Activated CD4-positive, alpha-beta memory T cell treated with anti-CD3 and anti-CD28 coated beads, Interleukin-2, amount 10 ng/mL, durations not matched to agents 7 days and 5 days (primary cell): ENCODE measurements at regions not wholly inside any gene's neighbourhood (a gene's known extent, or its start where the extent isn't known, plus 50 kb on each side); places are given as distances from the start of the nearest gene placed in this dataset.

ENCODE experiments used
- CTCF ChIA-PET: fragments of 350-600 bp; sonication (Branson Sonifier 250); formaldehyde crosslinking; loops from one replicate; lab custom pipeline; 2021; ENCODE audit warnings: antibody characterized with exemption, inconsistent platforms; lab: Charles Lee
- POLR2A ChIA-PET: fragments of 350-600 bp; sonication (Branson Sonifier 250); formaldehyde crosslinking; loops from one replicate; lab custom pipeline; 2021; ENCODE audit warnings: antibody characterized with exemption; lab: Charles Lee
- DNase-seq: peaks from one replicate; pipeline ENCODE4 v3.0.0-alpha.2; 2020
- H3K27ac Mint-ChIP-seq: one replicate; pipeline ENCODE4 v1.8.0; 2021; ENCODE audit warnings: mild to moderate bottlenecking, mixed read lengths
- H3K27me3 Mint-ChIP-seq: one replicate; pipeline ENCODE4 v1.8.0; 2021; ENCODE audit warnings: mixed read lengths
- H3K36me3 Mint-ChIP-seq: one replicate; pipeline ENCODE4 v1.8.0; 2021; ENCODE audit warnings: low read depth, mixed read lengths
- H3K4me1 Mint-ChIP-seq: one replicate; pipeline ENCODE4 v1.8.0; 2021; ENCODE audit warnings: mixed read lengths
- H3K4me3 Mint-ChIP-seq: one replicate; pipeline ENCODE4 v1.8.0; 2021; ENCODE audit warnings: mild to moderate bottlenecking, mixed read lengths
- H3K9me3 Mint-ChIP-seq: one replicate; pipeline ENCODE4 v1.8.0; 2021; ENCODE audit warnings: mixed read lengths

DNA sequence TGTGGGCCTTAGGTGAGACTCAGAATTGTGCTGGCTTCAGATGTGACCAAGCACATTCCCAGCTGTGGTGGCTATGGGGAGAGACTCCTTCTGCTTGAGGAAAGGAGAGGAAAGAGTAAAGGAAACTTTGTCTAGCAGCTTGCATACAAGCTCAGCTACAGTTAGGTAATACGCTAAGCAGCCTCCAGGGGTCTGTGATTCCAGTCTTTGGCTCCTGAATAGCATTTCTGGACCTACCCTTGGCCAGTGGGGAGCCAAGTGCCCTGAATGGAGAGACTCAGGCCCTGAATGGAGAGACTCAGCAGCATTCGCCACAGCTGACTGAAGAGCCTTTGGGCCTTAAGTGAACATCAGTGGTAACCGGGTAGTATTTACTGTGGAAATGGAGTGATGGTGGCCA, 227.4 kb upstream of the CDH7 start:
- Mint-ChIP-seq H3K27me3 (no peaks in the 10 kb centered on the region), H3K4me3 (no peak overlapping the region), H3K9me3 (peaks cover 15% of the 10 kb centered on the region), H3K4me1 (no peaks in the 10 kb centered on the region), H3K27ac (no peak overlapping the region), H3K36me3 (no peaks in the 10 kb centered on the region)
- DNase-seq: no peak
- POLR2A ChIA-PET: no interaction called here
- CTCF ChIA-PET: no interaction called here

DNA sequence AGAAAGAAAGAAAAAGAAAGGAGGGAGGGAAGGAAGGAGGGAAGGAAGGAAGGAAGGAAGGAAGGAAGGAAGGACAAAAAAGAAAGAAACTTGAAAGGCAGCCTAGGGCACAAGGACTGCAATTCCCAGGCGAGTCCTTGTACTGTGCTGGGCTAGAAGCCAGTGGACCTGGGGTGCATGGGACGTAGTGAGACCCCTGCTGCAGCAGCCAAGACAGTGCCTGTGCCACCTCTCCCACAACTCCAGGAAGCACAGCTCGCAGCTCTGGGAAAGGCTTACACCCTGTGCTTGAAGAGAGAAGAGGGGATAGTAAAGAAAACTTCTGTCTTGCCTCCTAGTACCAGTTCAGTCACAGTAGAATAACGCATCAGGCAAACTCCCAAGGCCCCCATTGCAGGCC, 227.9 kb upstream of the CDH7 start:
- no peak overlapping the region for H3K4me3 Mint-ChIP-seq
- H3K4me1 Mint-ChIP-seq: no peaks in the 10 kb centered on the region
- ChIA-PET POLR2A (no interaction called here), CTCF (no interaction called here)
- H3K27ac Mint-ChIP-seq: no peak overlapping the region
- H3K27me3 Mint-ChIP-seq: no peaks in the 10 kb centered on the region
- H3K36me3 Mint-ChIP-seq: no peaks in the 10 kb centered on the region
- H3K9me3 Mint-ChIP-seq: peaks cover 15% of the 10 kb centered on the region
- no peak for DNase-seq

DNA sequence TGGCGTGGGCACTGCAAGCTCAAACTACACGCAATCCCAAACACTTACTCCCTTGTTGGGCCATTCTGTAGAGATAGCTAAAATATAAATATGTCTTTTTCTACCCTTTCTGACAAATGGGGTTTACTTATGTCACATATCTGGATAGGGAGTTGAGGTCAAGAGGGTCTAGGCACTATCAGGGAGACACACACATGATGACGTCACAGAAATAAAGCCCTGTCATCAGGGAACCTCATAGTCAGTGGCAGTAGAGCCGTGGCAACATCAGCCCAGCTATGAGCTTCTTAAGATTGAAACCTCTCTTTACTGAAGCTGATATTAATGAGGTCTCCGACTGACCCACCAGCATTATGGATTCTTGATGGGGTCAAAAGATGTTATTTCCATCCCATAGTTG, 234.6 kb upstream of the CDH7 start:
- DNase-seq: no peak
- ChIA-PET POLR2A (no interaction called here), CTCF (no interaction called here)
- H3K9me3 Mint-ChIP-seq: peaks cover 2% of the 10 kb centered on the region
- no peaks in the 10 kb centered on the region for H3K4me1 Mint-ChIP-seq
- H3K27me3 Mint-ChIP-seq: no peaks in the 10 kb centered on the region
- no peak overlapping the region for H3K27ac Mint-ChIP-seq
- no peak overlapping the region for H3K4me3 Mint-ChIP-seq
- no peaks in the 10 kb centered on the region for H3K36me3 Mint-ChIP-seq

DNA sequence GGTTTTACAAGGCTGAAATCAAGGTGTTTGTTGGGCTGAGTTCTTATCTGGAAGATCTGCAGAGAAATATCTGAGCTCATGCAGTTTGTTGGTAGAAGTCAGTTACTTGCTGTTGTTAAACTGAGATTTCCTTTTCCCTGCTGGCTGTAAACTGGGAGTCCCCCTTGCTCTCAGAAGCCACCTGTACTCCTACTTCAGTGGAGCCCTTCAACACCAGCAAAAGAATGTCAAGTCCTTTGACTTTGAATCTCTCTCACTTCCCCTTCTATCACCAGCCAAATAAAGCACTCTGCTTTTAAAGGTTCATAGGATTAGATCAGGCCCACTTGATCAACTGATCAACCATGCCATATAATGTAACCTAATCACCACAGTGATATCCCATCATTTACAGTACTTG, 252.2 kb upstream of the CDH7 start:
- CTCF ChIA-PET: no interaction called here
- Mint-ChIP-seq H3K4me3 (no peak overlapping the region), H3K9me3 (no peaks in the 10 kb centered on the region), H3K27ac (no peak overlapping the region), H3K36me3 (no peaks in the 10 kb centered on the region), H3K4me1 (no peaks in the 10 kb centered on the region), H3K27me3 (no peaks in the 10 kb centered on the region)
- POLR2A ChIA-PET: no interaction called here
- DNase-seq: no peak

DNA sequence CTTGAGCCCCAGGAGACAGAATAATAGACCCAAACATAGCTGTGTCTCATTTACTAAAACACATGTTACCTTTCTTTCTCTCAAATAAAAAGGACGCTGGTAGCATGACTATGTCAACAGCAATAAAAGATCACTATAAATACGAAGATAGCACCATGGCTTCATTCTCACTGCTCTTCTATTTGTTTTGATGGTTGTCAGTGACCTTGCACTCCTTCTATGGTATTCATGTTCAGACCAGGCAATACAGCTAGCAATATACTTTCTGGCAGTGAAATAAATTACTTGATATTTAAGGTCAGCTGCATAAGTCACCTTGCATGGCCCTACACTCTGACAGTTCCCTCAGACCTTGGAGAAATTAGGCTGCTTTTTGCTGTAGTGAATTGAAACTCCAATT, 263.2 kb upstream of the CDH7 start:
- H3K4me1 Mint-ChIP-seq: no peaks in the 10 kb centered on the region
- ChIA-PET POLR2A (no interaction called here), CTCF (no interaction called here)
- H3K9me3 Mint-ChIP-seq: peaks cover 9% of the 10 kb centered on the region
- H3K4me3 Mint-ChIP-seq: no peak overlapping the region
- no peak overlapping the region for H3K27ac Mint-ChIP-seq
- no peaks in the 10 kb centered on the region for H3K36me3 Mint-ChIP-seq
- DNase-seq: no peak
- no peaks in the 10 kb centered on the region for H3K27me3 Mint-ChIP-seq

DNA sequence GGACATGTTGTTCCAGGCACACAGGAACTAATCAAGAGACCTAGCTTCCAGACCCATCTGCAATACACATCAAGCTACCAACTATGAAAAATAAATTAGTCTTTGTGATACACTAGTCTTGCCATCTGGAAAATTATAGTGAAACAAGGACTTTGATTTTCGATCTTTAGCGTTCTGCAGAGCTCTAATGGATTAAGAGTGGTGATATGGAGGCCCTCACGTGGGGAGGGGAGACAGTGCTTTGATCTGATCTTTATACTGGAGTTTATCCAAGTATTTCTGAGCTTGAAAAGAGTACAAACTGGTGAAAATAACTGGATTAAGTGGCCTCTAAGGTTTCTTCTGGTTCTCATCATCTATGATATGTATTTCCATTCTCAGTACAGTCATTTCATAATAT, 273.4 kb upstream of the CDH7 start:
- Mint-ChIP-seq H3K27ac (no peak overlapping the region), H3K27me3 (no peaks in the 10 kb centered on the region), H3K9me3 (peaks cover 7% of the 10 kb centered on the region), H3K4me3 (no peak overlapping the region), H3K36me3 (no peaks in the 10 kb centered on the region), H3K4me1 (no peaks in the 10 kb centered on the region)
- POLR2A ChIA-PET: no interaction called here
- DNase-seq: no peak
- CTCF ChIA-PET: no interaction called here

DNA sequence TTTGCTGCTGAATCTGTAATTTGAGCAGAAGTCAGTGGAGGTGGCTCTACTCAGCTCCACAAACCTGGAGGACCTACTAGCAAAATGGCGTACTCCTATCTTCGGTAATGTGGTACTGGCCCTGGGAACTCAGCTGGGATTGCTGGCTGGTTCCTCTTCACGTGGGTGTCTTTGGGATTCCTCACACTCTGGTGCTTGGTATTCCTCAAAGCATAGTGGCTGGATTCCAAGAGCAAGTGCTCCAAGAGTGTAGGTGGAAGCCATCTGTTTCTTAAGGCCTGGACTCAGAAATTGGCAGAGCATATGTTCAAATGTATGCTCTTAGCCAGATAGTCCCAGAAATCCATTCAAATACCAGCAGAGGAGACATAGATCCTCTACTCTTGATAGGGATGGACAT, 281.9 kb upstream of the CDH7 start:
- no peak overlapping the region for H3K4me3 Mint-ChIP-seq
- ChIA-PET CTCF (no interaction called here), POLR2A (no interaction called here)
- no peaks in the 10 kb centered on the region for H3K27me3 Mint-ChIP-seq
- H3K36me3 Mint-ChIP-seq: no peaks in the 10 kb centered on the region
- no peaks in the 10 kb centered on the region for H3K4me1 Mint-ChIP-seq
- H3K27ac Mint-ChIP-seq: no peak overlapping the region
- DNase-seq: no peak
- peaks cover 11% of the 10 kb centered on the region for H3K9me3 Mint-ChIP-seq

DNA sequence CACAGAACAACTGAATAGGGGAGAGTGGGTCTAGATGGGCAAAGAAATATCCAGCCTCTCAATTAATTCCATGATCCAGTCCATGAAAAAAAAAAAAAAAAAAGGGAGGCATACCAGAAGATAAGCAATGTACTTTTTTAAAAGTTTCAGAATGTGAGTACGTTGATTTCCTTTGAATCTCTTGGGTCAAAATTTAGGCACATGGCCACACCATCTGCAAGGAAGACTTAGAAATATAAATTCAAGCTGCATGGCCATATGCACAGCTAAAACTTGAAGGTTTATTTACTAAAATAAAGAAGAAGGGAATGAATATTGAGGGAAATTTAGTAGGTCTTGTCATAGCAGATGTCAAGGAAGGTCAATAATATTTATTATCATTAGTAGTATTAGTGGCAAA, 286.5 kb upstream of the CDH7 start:
- peaks cover 14% of the 10 kb centered on the region for H3K9me3 Mint-ChIP-seq
- DNase-seq: no peak
- H3K36me3 Mint-ChIP-seq: no peaks in the 10 kb centered on the region
- H3K4me1 Mint-ChIP-seq: no peaks in the 10 kb centered on the region
- ChIA-PET CTCF (no interaction called here), POLR2A (no interaction called here)
- H3K27me3 Mint-ChIP-seq: no peaks in the 10 kb centered on the region
- no peak overlapping the region for H3K4me3 Mint-ChIP-seq
- no peak overlapping the region for H3K27ac Mint-ChIP-seq

DNA sequence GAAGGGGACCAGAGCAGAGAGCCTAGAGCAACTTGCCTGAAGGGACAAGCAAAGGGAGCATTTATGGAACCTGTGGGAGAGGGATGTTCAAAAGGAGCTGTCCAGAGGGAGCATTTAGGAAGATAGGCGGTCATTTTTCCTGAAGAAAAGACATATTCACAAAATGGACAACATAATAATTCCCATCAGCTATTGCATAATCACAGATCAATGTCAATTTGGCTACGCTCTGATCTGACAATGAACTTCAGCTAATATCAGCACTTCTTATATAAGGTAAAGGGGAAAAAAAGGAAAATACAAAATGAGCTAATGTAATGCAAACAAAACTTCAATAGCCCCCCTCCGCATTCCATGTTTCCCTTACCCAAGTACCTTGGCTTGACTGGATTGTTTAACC, 291.1 kb upstream of the CDH7 start:
- H3K27ac Mint-ChIP-seq: no peak overlapping the region
- POLR2A ChIA-PET: no interaction called here
- CTCF ChIA-PET: no interaction called here
- no peaks in the 10 kb centered on the region for H3K36me3 Mint-ChIP-seq
- H3K9me3 Mint-ChIP-seq: peaks cover 7% of the 10 kb centered on the region
- DNase-seq: no peak
- H3K27me3 Mint-ChIP-seq: no peaks in the 10 kb centered on the region
- no peaks in the 10 kb centered on the region for H3K4me1 Mint-ChIP-seq
- H3K4me3 Mint-ChIP-seq: no peak overlapping the region

DNA sequence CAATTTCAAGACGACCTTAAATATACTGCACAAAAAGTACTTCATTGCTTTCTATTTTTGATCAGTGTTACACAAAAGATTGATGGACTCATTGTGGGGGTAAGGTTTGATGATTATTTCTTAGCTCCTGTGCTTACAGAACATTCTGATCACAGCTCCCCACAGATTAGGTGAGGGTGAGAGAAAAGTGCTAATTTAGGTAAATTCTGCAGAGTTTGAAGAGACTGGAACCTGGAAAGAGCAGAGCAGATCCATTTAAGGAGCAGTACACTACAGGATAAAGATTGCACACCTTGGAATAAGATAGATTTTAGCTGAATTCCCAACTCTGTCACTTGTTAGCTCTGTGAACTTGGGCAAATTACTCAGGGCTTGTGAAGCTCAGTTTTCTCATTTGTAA, 291.9 kb upstream of the CDH7 start:
- POLR2A ChIA-PET: no interaction called here

DNA sequence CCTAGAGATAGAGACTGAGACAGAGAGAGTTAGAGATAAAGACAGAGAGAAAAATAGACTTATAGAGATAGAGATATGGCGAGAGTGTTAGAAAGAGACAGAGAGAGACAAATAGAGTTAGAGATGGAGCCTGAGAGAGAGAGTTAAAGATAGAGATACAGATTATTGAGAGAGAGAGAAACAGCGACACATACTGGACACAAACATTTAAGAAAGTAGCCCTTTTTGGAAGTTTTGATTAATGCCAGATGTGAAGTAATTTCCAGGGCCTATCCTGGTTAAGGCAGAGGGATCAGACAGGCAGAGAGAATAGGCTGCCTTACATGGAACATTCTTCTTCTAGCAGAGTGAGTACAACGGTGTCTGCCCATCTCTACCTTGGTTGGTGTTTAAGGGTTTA, 311.6 kb upstream of the CDH7 start:
- Mint-ChIP-seq H3K4me3 (no peak overlapping the region), H3K36me3 (no peaks in the 10 kb centered on the region), H3K4me1 (no peaks in the 10 kb centered on the region), H3K27ac (no peak overlapping the region), H3K9me3 (peaks cover 6% of the 10 kb centered on the region), H3K27me3 (no peaks in the 10 kb centered on the region)
- DNase-seq: no peak
- CTCF ChIA-PET: no interaction called here
- POLR2A ChIA-PET: no interaction called here

More for the DNA sequence above, 291.9 kb upstream of the CDH7 start:
- H3K27ac Mint-ChIP-seq: no peak overlapping the region
- no peak overlapping the region for H3K4me3 Mint-ChIP-seq
- DNase-seq: no peak
- no peaks in the 10 kb centered on the region for H3K36me3 Mint-ChIP-seq
- no peaks in the 10 kb centered on the region for H3K27me3 Mint-ChIP-seq
- CTCF ChIA-PET: no interaction called here
- peaks cover 5% of the 10 kb centered on the region for H3K9me3 Mint-ChIP-seq
- H3K4me1 Mint-ChIP-seq: no peaks in the 10 kb centered on the region

DNA sequence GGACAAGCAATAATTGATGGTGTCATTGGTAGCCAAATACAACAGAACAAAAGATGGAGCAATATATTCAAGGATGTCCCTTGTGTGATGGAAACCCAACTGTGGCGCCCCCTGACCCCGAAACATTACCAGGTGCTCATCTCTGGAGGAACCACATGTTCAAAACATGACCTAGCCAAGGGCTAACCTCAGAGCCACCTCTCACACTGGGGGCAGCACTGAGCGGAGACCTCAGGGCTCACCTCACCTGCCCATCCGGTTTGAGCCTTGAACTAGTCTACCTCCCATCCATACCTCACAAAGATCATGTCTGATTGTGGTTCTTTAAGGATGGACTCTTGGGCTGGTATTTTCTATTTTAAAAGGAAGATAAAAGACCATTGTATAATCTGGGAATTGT, 314.4 kb upstream of the CDH7 start:
- H3K27me3 Mint-ChIP-seq: no peaks in the 10 kb centered on the region
- ChIA-PET POLR2A (no interaction called here), CTCF (no interaction called here)
- no peaks in the 10 kb centered on the region for H3K36me3 Mint-ChIP-seq
- no peak overlapping the region for H3K27ac Mint-ChIP-seq
- H3K4me1 Mint-ChIP-seq: no peaks in the 10 kb centered on the region
- no peak overlapping the region for H3K4me3 Mint-ChIP-seq
- DNase-seq: no peak
- peaks cover 6% of the 10 kb centered on the region for H3K9me3 Mint-ChIP-seq

DNA sequence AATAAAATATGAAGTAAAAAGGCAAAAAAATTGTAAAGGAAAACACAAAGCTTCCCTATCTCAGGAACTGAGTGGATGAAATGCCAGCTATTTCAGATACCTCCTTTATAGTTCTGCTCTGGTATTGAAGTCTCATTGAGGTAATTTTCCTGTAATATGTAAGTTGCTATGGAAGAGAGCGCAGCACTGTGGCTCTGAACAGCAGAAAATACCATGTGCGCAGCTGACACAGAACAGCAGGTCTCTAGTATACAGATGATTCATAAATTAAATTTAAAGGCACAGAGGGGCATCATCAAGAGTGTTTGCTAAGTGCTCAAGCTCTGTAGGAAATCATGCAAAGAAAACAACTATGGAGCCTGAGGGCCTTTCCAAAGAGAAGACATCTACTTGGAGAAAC, 315.3 kb upstream of the CDH7 start:
- no peaks in the 10 kb centered on the region for H3K4me1 Mint-ChIP-seq
- peaks cover 7% of the 10 kb centered on the region for H3K9me3 Mint-ChIP-seq
- H3K4me3 Mint-ChIP-seq: no peak overlapping the region
- CTCF ChIA-PET: no interaction called here
- no peak for DNase-seq
- H3K27me3 Mint-ChIP-seq: no peaks in the 10 kb centered on the region
- POLR2A ChIA-PET: no interaction called here
- H3K36me3 Mint-ChIP-seq: no peaks in the 10 kb centered on the region
- no peak overlapping the region for H3K27ac Mint-ChIP-seq

DNA sequence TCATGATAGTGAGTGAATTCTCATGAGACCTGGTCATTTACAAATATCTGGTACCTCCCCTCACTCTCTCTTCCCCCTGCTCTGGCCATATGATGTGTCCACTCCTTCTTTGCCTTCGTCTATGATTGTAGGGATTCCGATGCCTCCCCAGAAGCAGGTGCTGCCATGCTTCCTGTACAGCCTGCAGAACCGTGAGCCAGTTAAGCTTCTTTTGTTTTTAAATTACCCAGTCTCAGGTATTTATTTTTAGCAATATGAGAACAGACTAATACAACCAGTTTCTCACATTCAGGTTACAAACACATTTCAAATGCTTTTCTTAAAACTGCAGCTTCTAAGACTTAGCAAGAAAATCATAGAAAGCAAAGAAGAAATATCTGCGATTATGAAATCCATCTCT, 321.2 kb upstream of the CDH7 start:
- CTCF ChIA-PET: no interaction called here
- Mint-ChIP-seq H3K27ac (no peak overlapping the region), H3K4me3 (no peak overlapping the region), H3K9me3 (peaks cover 12% of the 10 kb centered on the region), H3K4me1 (no peaks in the 10 kb centered on the region), H3K27me3 (no peaks in the 10 kb centered on the region), H3K36me3 (no peaks in the 10 kb centered on the region)
- DNase-seq: no peak
- POLR2A ChIA-PET: no interaction called here

DNA sequence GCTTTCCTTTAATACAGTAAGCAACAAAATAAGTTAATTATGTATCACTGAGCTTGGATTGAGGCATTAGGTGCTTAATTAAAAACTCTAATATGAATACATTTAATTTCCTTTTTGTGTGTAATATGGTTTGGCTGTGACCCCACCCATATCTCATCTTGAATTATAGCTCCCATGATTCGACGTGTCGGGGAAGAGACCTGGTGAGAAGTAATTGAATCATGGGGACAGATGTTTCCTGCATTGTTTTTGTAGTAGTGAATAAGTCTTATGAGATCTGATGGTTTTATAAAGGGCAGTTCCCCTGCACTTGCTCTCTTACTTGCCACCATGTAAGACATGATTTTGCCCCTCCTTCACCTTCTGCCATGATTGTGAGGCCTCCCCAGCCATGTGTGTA, 325.4 kb upstream of the CDH7 start:
- H3K4me3 Mint-ChIP-seq: no peak overlapping the region
- H3K4me1 Mint-ChIP-seq: no peaks in the 10 kb centered on the region
- H3K27me3 Mint-ChIP-seq: no peaks in the 10 kb centered on the region
- H3K9me3 Mint-ChIP-seq: peaks cover 18% of the 10 kb centered on the region
- DNase-seq: no peak
- ChIA-PET CTCF (no interaction called here), POLR2A (no interaction called here)
- H3K27ac Mint-ChIP-seq: no peak overlapping the region
- no peaks in the 10 kb centered on the region for H3K36me3 Mint-ChIP-seq
